Caco-2 (cell line): ENCODE measurements at regions not wholly inside any gene's neighbourhood (a gene's known extent, or its start where the extent isn't known, plus 50 kb on each side); places are given as distances from the start of the nearest gene placed in this dataset.

Experiments
- BruUV-seq: library from RNA; stranded (reverse); fragments of 400-500 nt; replicated peaks from 2 replicates; lab custom pipeline; 2021; lab: Mats Ljungman, UMichigan
- CTCF ChIA-PET: fragments of 300-600 bp; sonication (Branson Sonifier 250); formaldehyde crosslinking; loops from one replicate; lab custom pipeline; 2022; ENCODE audit warnings: antibody characterized with exemption; lab: Charles Lee
- POLR2A ChIA-PET: fragments of 300-600 bp; sonication (Branson Sonifier 250); formaldehyde crosslinking; loops from one replicate; lab custom pipeline; 2022; ENCODE audit warnings: antibody characterized with exemption; lab: Charles Lee
- DNase-seq, 2 experiments: peaks; one replicate each; pipeline versions ENCODE4 v3.0.0 to v3.0.0-alpha.2; 2020 to 2022
- H3K27me3 ChIP-seq: replicated peaks from 2 replicates; pipeline ENCODE4 v1.6.0; 2011; ENCODE audit warnings: low read length; ENCODE audit not compliant: control insufficient read depth, insufficient read depth
- H3K36me3 ChIP-seq: 2 replicates; pipeline ENCODE4 v1.5.1; 2011; ENCODE audit warnings: low read length; ENCODE audit not compliant: control insufficient read depth, insufficient read depth
- H3K4me1 ChIP-seq: fragments of 250-450 bp; sonication (Bioruptor Pico); 2 replicates; pipeline ENCODE4 v1.5.1; 2020; ENCODE audit warnings: mild to moderate bottlenecking
- H3K4me3 ChIP-seq: 2 replicates; pipeline ENCODE4 v1.5.1; 2011; ENCODE audit warnings: low read depth, mild to moderate bottlenecking, control low read depth, low read length
- H3K9me3 ChIP-seq: fragments of 250-450 bp; sonication (Bioruptor Pico); 2 replicates; pipeline ENCODE4 v1.5.1; 2020; ENCODE audit warnings: mild to moderate bottlenecking, moderate library complexity
- H3K27ac Mint-ChIP-seq: one replicate; pipeline ENCODE4 v1.8.0; 2022; ENCODE audit warnings: mixed read lengths; ENCODE audit not compliant: unreplicated experiment
- H3K27me3 Mint-ChIP-seq: one replicate; pipeline ENCODE4 v1.8.0; 2022; ENCODE audit warnings: mixed read lengths; ENCODE audit not compliant: insufficient read depth, unreplicated experiment
- H3K36me3 Mint-ChIP-seq: one replicate; pipeline ENCODE4 v1.8.0; 2022; ENCODE audit warnings: mild to moderate bottlenecking, mixed read lengths; ENCODE audit not compliant: insufficient read depth, unreplicated experiment
- H3K4me1 Mint-ChIP-seq: one replicate; pipeline ENCODE4 v1.8.0; 2022; ENCODE audit warnings: low read depth, mixed read lengths; ENCODE audit not compliant: unreplicated experiment
- H3K4me3 Mint-ChIP-seq: one replicate; pipeline ENCODE4 v1.8.0; 2022; ENCODE audit warnings: mild to moderate bottlenecking, moderate library complexity, mixed read lengths; ENCODE audit not compliant: unreplicated experiment
- H3K9me3 Mint-ChIP-seq: one replicate; pipeline ENCODE4 v1.8.0; 2022; ENCODE audit warnings: mixed read lengths; ENCODE audit not compliant: unreplicated experiment
- intact Hi-C: fragments of 100-400 bp; cut with micrococcal nuclease; formaldehyde crosslinking; loops from one replicate; pipeline ENCODE4 v1.10.0; 2022; ENCODE audit not compliant: unreplicated experiment
- TF ChIP-seq, protein P1 (sequence below), 2 experiments: fragments of 200-600 bp in 1 of 2; IDR thresholded peaks; 1 replicate in 1 of 2; 2 replicates in 1 of 2; pipeline versions ENCODE4 v1.5.1 to v1.8.0; 2011 to 2022; ENCODE audit warnings: antibody characterized with exemption in 1 of 2, control low read depth in 1 of 2, inconsistent platforms in 1 of 2, low read depth in 1 of 2, low read length in 1 of 2, mild to moderate bottlenecking in 1 of 2, moderate library complexity in 1 of 2; ENCODE audit not compliant: insufficient read depth in 1 of 2, severe bottlenecking in 1 of 2, unreplicated experiment in 1 of 2

DNA sequence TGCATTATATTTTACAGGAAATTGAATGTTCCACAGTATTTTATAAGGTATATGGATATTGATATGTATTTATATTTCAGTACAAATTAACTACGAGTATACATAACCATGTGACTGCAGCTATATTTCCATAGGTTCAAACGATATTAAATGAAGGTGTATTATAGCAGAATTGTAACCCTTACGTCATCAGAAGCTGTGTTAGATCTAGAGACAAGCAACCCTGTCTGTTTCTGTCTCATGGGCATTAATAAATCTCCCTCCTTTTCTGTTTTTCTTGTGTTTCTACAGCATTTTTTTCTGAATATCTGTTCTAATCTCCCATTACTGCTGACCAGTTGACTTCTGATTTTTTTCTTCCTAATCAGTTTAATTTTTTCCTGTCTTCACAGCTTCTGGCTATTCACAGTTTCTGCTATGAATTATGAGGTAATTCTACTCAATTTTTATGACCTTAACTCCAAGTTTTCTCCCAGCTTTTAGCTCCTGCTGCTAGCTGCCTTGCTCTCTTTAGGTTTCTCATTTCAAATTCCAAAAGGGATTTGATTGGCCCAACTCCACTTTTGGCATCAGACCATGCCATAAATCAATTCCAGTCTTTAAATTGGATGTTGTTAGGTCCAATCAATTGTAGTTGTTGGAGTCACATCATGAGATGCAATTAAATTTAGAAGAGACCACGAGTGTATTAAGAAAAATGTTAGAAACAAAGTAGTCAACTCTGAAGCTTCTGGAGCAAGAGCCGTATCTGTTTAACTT is 277.5 kb upstream of the ZSWIM2 start:
- no TSS peak for BruUV-seq
- CTCF ChIA-PET: no interaction called here
- H3K36me3 Mint-ChIP-seq: no peaks in the 10 kb centered on the region
- no peaks in the 10 kb centered on the region for H3K4me1 Mint-ChIP-seq
- no peaks in the 10 kb centered on the region for H3K36me3 ChIP-seq
- POLR2A ChIA-PET: no interaction called here
- H3K4me1 ChIP-seq: no peaks in the 10 kb centered on the region
- intact Hi-C loops: no loop called here
- no peaks in the 10 kb centered on the region for H3K27me3 ChIP-seq
- no peak for DNase-seq
- no peak overlapping the region for H3K27ac Mint-ChIP-seq
- no peak overlapping the region for H3K4me3 Mint-ChIP-seq
- H3K9me3 Mint-ChIP-seq: no peaks in the 10 kb centered on the region
- TF ChIP-seq, protein P1, sequence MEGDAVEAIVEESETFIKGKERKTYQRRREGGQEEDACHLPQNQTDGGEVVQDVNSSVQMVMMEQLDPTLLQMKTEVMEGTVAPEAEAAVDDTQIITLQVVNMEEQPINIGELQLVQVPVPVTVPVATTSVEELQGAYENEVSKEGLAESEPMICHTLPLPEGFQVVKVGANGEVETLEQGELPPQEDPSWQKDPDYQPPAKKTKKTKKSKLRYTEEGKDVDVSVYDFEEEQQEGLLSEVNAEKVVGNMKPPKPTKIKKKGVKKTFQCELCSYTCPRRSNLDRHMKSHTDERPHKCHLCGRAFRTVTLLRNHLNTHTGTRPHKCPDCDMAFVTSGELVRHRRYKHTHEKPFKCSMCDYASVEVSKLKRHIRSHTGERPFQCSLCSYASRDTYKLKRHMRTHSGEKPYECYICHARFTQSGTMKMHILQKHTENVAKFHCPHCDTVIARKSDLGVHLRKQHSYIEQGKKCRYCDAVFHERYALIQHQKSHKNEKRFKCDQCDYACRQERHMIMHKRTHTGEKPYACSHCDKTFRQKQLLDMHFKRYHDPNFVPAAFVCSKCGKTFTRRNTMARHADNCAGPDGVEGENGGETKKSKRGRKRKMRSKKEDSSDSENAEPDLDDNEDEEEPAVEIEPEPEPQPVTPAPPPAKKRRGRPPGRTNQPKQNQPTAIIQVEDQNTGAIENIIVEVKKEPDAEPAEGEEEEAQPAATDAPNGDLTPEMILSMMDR (IDR thresholded peaks at IDR 0.05; ENCODE audit: insufficient read depth in 1 of 2, low read depth in 1 of 2, low read length in 1 of 2, severe bottlenecking in 1 of 2, unreplicated experiment in 1 of 2): no peak
- no peaks in the 10 kb centered on the region for H3K27me3 Mint-ChIP-seq
- no peaks in the 10 kb centered on the region for H3K9me3 ChIP-seq
- no peak overlapping the region for H3K4me3 ChIP-seq

GRCh38 chr2:187125318-187125717 is 276.3 kb upstream of the ZSWIM2 start:
- H3K27ac Mint-ChIP-seq: no peak overlapping the region
- H3K4me1 Mint-ChIP-seq: no peaks in the 10 kb centered on the region
- H3K36me3 ChIP-seq: no peaks in the 10 kb centered on the region
- TF ChIP-seq, protein P1 (IDR thresholded peaks at IDR 0.05; ENCODE audit: insufficient read depth in 1 of 2, low read depth in 1 of 2, low read length in 1 of 2, severe bottlenecking in 1 of 2, unreplicated experiment in 1 of 2): no peak
- H3K27me3 Mint-ChIP-seq: no peaks in the 10 kb centered on the region
- no peaks in the 10 kb centered on the region for H3K27me3 ChIP-seq
- no peak overlapping the region for H3K4me3 ChIP-seq
- H3K4me1 ChIP-seq: no peaks in the 10 kb centered on the region
- intact Hi-C loops: no loop called here
- CTCF ChIA-PET: no interaction called here
- H3K4me3 Mint-ChIP-seq: no peak overlapping the region
- POLR2A ChIA-PET: no interaction called here
- no TSS peak for BruUV-seq
- H3K9me3 ChIP-seq: no peaks in the 10 kb centered on the region
- H3K36me3 Mint-ChIP-seq: no peaks in the 10 kb centered on the region
- no peak for DNase-seq
- H3K9me3 Mint-ChIP-seq: no peaks in the 10 kb centered on the region

DNA sequence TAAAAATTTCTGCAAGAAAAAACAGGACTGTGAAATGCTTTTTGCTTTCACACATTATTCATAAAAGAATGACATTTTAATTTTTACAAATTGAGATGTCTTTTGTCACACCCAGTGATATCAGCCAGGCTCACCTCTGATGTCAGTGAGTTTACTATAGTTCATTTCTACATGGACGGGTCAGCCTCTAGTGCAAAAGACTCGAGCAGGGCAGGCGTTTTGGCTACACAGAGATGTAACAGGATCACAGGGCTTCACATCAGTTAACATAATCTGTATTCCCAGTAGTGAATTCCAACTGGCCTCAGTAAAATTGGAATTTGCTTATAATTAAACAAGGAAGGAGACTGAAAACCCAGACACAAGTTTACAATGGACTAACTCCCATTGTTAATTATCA is 275.6 kb upstream of the ZSWIM2 start:
- CTCF ChIA-PET: no interaction called here
- no TSS peak for BruUV-seq

More for the DNA sequence above, 275.6 kb upstream of the ZSWIM2 start:
- H3K4me1 Mint-ChIP-seq: no peaks in the 10 kb centered on the region
- Histone ChIP-seq H3K36me3 (no peaks in the 10 kb centered on the region), H3K27me3 (no peaks in the 10 kb centered on the region), H3K9me3 (no peaks in the 10 kb centered on the region), H3K4me3 (no peak overlapping the region), H3K4me1 (no peaks in the 10 kb centered on the region)
- DNase-seq: no peak
- intact Hi-C loops: no loop called here
- H3K27me3 Mint-ChIP-seq: peaks cover 2% of the 10 kb centered on the region
- H3K36me3 Mint-ChIP-seq: no peaks in the 10 kb centered on the region
- H3K4me3 Mint-ChIP-seq: no peak overlapping the region
- H3K9me3 Mint-ChIP-seq: no peaks in the 10 kb centered on the region
- POLR2A ChIA-PET: no interaction called here
- TF ChIP-seq, protein P1 (IDR thresholded peaks at IDR 0.05; ENCODE audit: insufficient read depth in 1 of 2, low read depth in 1 of 2, low read length in 1 of 2, severe bottlenecking in 1 of 2, unreplicated experiment in 1 of 2): no peak
- H3K27ac Mint-ChIP-seq: no peak overlapping the region
